Mesenchymal stem cell (in vitro differentiated cells and primary cell): ENCODE measurements at regions not wholly inside any gene's neighbourhood (a gene's known extent, or its start where the extent isn't known, plus 50 kb on each side); places are given as distances from the start of the nearest gene placed in this dataset.

ENCODE experiments used
- DNase-seq: peaks from one replicate; pipeline ENCODE4 v3.0.0-alpha.2; 2013
- H2AFZ ChIP-seq: one replicate; pipeline ENCODE4 v1.6.1; 2013; ENCODE audit warnings: low read depth, mild to moderate bottlenecking, control low read depth, inconsistent platforms, low read length, moderate library complexity
- H2AK5ac ChIP-seq: 2 replicates; pipeline ENCODE4 v1.6.1; 2013; ENCODE audit warnings: low read length, moderate library complexity, mild to moderate bottlenecking, inconsistent platforms; ENCODE audit not compliant: severe bottlenecking
- H2BK120ac ChIP-seq: one replicate; pipeline ENCODE4 v1.6.1; 2013; ENCODE audit warnings: low read depth, mild to moderate bottlenecking, inconsistent platforms, low read length, moderate library complexity
- H2BK12ac ChIP-seq, 2 experiments: one replicate each; pipeline ENCODE4 v1.6.1; 2013; ENCODE audit warnings: inconsistent platforms in 2 of 2, low read length in 2 of 2, mild to moderate bottlenecking in 2 of 2, moderate library complexity in 2 of 2, control low read depth in 1 of 2
- H2BK15ac ChIP-seq: one replicate; pipeline ENCODE4 v1.6.1; 2013; ENCODE audit warnings: mild to moderate bottlenecking, low read depth, inconsistent platforms; ENCODE audit not compliant: poor library complexity, severe bottlenecking
- H2BK5ac ChIP-seq: 2 replicates; pipeline ENCODE4 v1.6.1; 2013; ENCODE audit warnings: low read depth, mild to moderate bottlenecking, low read length, control low read depth, inconsistent platforms; ENCODE audit not compliant: poor library complexity, severe bottlenecking
- H3K14ac ChIP-seq, 2 experiments: one replicate each; pipeline ENCODE4 v1.6.1; 2013; ENCODE audit warnings: inconsistent platforms in 2 of 2, low read length in 2 of 2, control low read depth in 1 of 2, mild to moderate bottlenecking in 1 of 2, moderate library complexity in 1 of 2
- H3K18ac ChIP-seq, 2 experiments: one replicate each; pipeline ENCODE4 v1.6.1; 2013; ENCODE audit warnings: inconsistent platforms in 2 of 2, low read length in 2 of 2, control low read depth in 1 of 2, low read depth in 1 of 2, mild to moderate bottlenecking in 1 of 2
- H3K23ac ChIP-seq, 2 experiments: one replicate each; pipeline ENCODE4 v1.6.1; 2013; ENCODE audit warnings: inconsistent platforms in 2 of 2, low read length in 2 of 2, mild to moderate bottlenecking in 2 of 2, moderate library complexity in 2 of 2, control low read depth in 1 of 2
- H3K27ac ChIP-seq: 2 replicates; pipeline ENCODE4 v1.5.1; 2013; ENCODE audit warnings: mild to moderate bottlenecking, moderate library complexity, low read length, control low read depth, inconsistent platforms; ENCODE audit not compliant: poor library complexity, severe bottlenecking
- H3K27me3 ChIP-seq, 2 experiments: 2 replicates each; pipeline versions ENCODE4 v1.6.1 to v1.7.0; 2013; ENCODE audit warnings: low read length in 2 of 2, mild to moderate bottlenecking in 2 of 2, moderate library complexity in 2 of 2, control low read depth in 1 of 2, inconsistent platforms in 1 of 2; ENCODE audit not compliant: control insufficient read depth in 1 of 2, insufficient read depth in 1 of 2
- H3K36me3 ChIP-seq, 2 experiments: 2 replicates each; pipeline versions ENCODE4 v1.6.1 to v1.7.0; 2013; ENCODE audit warnings: low read length in 2 of 2, control low read depth in 1 of 2, inconsistent platforms in 1 of 2, low read depth in 1 of 2, mild to moderate bottlenecking in 1 of 2; ENCODE audit not compliant: insufficient read depth in 2 of 2, control insufficient read depth in 1 of 2
- H3K4ac ChIP-seq, 2 experiments: one replicate each; pipeline ENCODE4 v1.6.1; 2013; ENCODE audit warnings: inconsistent platforms in 2 of 2, low read length in 2 of 2, mild to moderate bottlenecking in 2 of 2, moderate library complexity in 2 of 2, control low read depth in 1 of 2, low read depth in 1 of 2
- H3K4me1 ChIP-seq: 2 replicates; pipeline ENCODE4 v1.6.1; 2013; ENCODE audit warnings: low read depth, low read length, control low read depth; ENCODE audit not compliant: control insufficient read depth, insufficient read depth
- H3K4me2 ChIP-seq: 2 replicates; pipeline ENCODE4 v1.6.1; 2013; ENCODE audit warnings: low read length, mild to moderate bottlenecking, inconsistent platforms; ENCODE audit not compliant: poor library complexity, severe bottlenecking
- H3K4me3 ChIP-seq, 2 experiments: 2 replicates each; pipeline versions ENCODE4 v1.5.1 to v1.7.0; 2013; ENCODE audit warnings: low read length in 2 of 2, mild to moderate bottlenecking in 2 of 2, control low read depth in 1 of 2, low read depth in 1 of 2; ENCODE audit not compliant: insufficient read depth in 1 of 2
- H3K79me1 ChIP-seq: replicated peaks from 2 replicates; pipeline ENCODE4 v1.6.1; 2013; ENCODE audit warnings: mild to moderate bottlenecking, control low read depth, low read length, inconsistent platforms; ENCODE audit not compliant: poor library complexity, severe bottlenecking
- H3K9ac ChIP-seq: 2 replicates; pipeline ENCODE4 v1.7.0; 2013; ENCODE audit warnings: mild to moderate bottlenecking, low read length, moderate library complexity
- H3K9me3 ChIP-seq: 2 replicates; pipeline ENCODE4 v1.7.0; 2013; ENCODE audit warnings: mild to moderate bottlenecking, low read length; ENCODE audit not compliant: control insufficient read depth
- H4K8ac ChIP-seq: one replicate; pipeline ENCODE4 v1.6.1; 2013; ENCODE audit warnings: inconsistent platforms, mild to moderate bottlenecking, low read length, moderate library complexity
- H4K91ac ChIP-seq: one replicate; pipeline ENCODE4 v1.6.1; 2013; ENCODE audit warnings: mild to moderate bottlenecking, low read length, inconsistent platforms
- WGBS: methylation state at CpG from one replicate; pipeline ENCODE4 v1.1.7; 2013; ENCODE audit warnings: mixed read lengths; 5-methylcytosine and 5-hydroxymethylcytosine counted together

- H3K9me3 ChIP-seq: peaks cover 3% of the 10 kb centered on the region
- no peaks in the 10 kb centered on the region for H3K36me3 ChIP-seq
- 84% methylated on average over 15 of the region's 15 CpGs for WGBS
- H2BK15ac ChIP-seq: no peak overlapping the region
- H4K8ac ChIP-seq: no peak overlapping the region
- H3K27ac ChIP-seq: no peak overlapping the region
- H2AK5ac ChIP-seq: no peak overlapping the region
- no peak overlapping the region for H2AFZ ChIP-seq
- H3K27me3 ChIP-seq: no peaks in the 10 kb centered on the region
- H3K4me3 ChIP-seq: no peak overlapping the region
- no peak overlapping the region for H3K18ac ChIP-seq
- no peak overlapping the region for H3K4me2 ChIP-seq
- H2BK12ac ChIP-seq: no peak overlapping the region
- no peak overlapping the region for H4K91ac ChIP-seq
- no peaks in the 10 kb centered on the region for H3K4me1 ChIP-seq
- no peak overlapping the region for H2BK5ac ChIP-seq
- H2BK120ac ChIP-seq: no peak overlapping the region
- DNase-seq: no peak
- no peak overlapping the region for H3K14ac ChIP-seq
- no peak overlapping the region for H3K4ac ChIP-seq
- H3K9ac ChIP-seq: no peak overlapping the region
- H3K23ac ChIP-seq: no peak overlapping the region
- H3K79me1 ChIP-seq: no peaks in the 10 kb centered on the region
These were observed 855.0 kb downstream of the BCL11B start for GRCh38 chr14:98417001-98417400.

GRCh38 chr14:98428483-98428994, 843.5 kb downstream of the BCL11B start:
- no peak for DNase-seq
- Histone ChIP-seq H3K27me3 (no peaks in the 10 kb centered on the region), H2BK5ac (no peak overlapping the region), H3K36me3 (no peaks in the 10 kb centered on the region), H4K91ac (no peak overlapping the region), H2AK5ac (no peak overlapping the region), H3K4me3 (no peak overlapping the region), H3K79me1 (no peaks in the 10 kb centered on the region), H3K4me1 (no peaks in the 10 kb centered on the region), H4K8ac (no peak overlapping the region), H2BK15ac (no peak overlapping the region), H3K27ac (no peak overlapping the region), H3K9me3 (peaks cover 10% of the 10 kb centered on the region), H3K4me2 (no peak overlapping the region), H3K14ac (no peak overlapping the region), H3K4ac (no peak overlapping the region), H2BK120ac (no peak overlapping the region), H3K23ac (no peak overlapping the region), H2AFZ (no peak overlapping the region), H2BK12ac (no peak overlapping the region), H3K9ac (no peak overlapping the region), H3K18ac (no peak overlapping the region)
- 20% methylated on average over 1 of the region's 2 CpGs for WGBS

- H2AK5ac ChIP-seq: no peak overlapping the region
- no peak overlapping the region for H3K9ac ChIP-seq
- H3K9me3 ChIP-seq: peaks cover 15% of the 10 kb centered on the region
- H3K27ac ChIP-seq: no peak overlapping the region
- no peak overlapping the region for H2BK5ac ChIP-seq
- no peak overlapping the region for H3K4me2 ChIP-seq
- H3K23ac ChIP-seq: no peak overlapping the region
- no peak overlapping the region for H2BK120ac ChIP-seq
- no peak overlapping the region for H4K91ac ChIP-seq
- H4K8ac ChIP-seq: no peak overlapping the region
- H3K14ac ChIP-seq: no peak overlapping the region
- 58% methylated on average over 4 of the region's 4 CpGs for WGBS
- DNase-seq: no peak
- no peak overlapping the region for H2AFZ ChIP-seq
- no peak overlapping the region for H2BK15ac ChIP-seq
- H3K18ac ChIP-seq: no peak overlapping the region
- H3K4me3 ChIP-seq: no peak overlapping the region
- no peaks in the 10 kb centered on the region for H3K36me3 ChIP-seq
- no peaks in the 10 kb centered on the region for H3K79me1 ChIP-seq
- H2BK12ac ChIP-seq: no peak overlapping the region
- H3K27me3 ChIP-seq: no peaks in the 10 kb centered on the region
- H3K4me1 ChIP-seq: no peaks in the 10 kb centered on the region
- H3K4ac ChIP-seq: no peak overlapping the region
These were observed 838.6 kb downstream of the BCL11B start for GRCh38 chr14:98433436-98433835.

- Histone ChIP-seq H3K4ac (no peak overlapping the region), H3K27ac (no peak overlapping the region), H3K23ac (no peak overlapping the region), H2BK5ac (no peak overlapping the region), H3K14ac (no peak overlapping the region), H3K36me3 (no peaks in the 10 kb centered on the region), H3K27me3 (no peaks in the 10 kb centered on the region), H3K9me3 (peaks cover 12% of the 10 kb centered on the region), H3K79me1 (no peaks in the 10 kb centered on the region), H2AFZ (no peak overlapping the region), H4K8ac (no peak overlapping the region), H2BK120ac (no peak overlapping the region), H3K4me3 (no peak overlapping the region), H2BK15ac (no peak overlapping the region), H3K18ac (no peak overlapping the region), H2AK5ac (no peak overlapping the region), H2BK12ac (no peak overlapping the region), H3K9ac (no peak overlapping the region), H4K91ac (no peak overlapping the region), H3K4me2 (no peak overlapping the region), H3K4me1 (no peaks in the 10 kb centered on the region)
- no peak for DNase-seq
- 75% methylated on average over 2 of the region's 2 CpGs for WGBS
These were observed 834.9 kb downstream of the BCL11B start for GRCh38 chr14:98437113-98437512.
